ENCODE measurements at regions not wholly inside any gene's neighbourhood (a gene's known extent, or its start where the extent isn't known, plus 50 kb on each side); places are given as distances from the start of the nearest gene placed in this dataset.

GRCh38 chr6:104400844-104401243, 458.9 kb downstream of the HACE1 start:
- no peak for DNase-seq (ENCODE audit: extremely low spot score in 2 of 2)
- intact Hi-C loops (cut with DNase I): no loop called here
- Histone ChIP-seq H3K27ac (no peak overlapping the region), H3K4me3 (no peak overlapping the region), H3K4me1 (no peaks in the 10 kb centered on the region), H3K9me3 (no peaks in the 10 kb centered on the region), H3K36me3 (no peaks in the 10 kb centered on the region), H3K27me3 (no peaks in the 10 kb centered on the region)
- TF ChIP-seq CTCF (IDR thresholded peaks at IDR 0.05): no peak
- TF ChIP-seq POLR2A (IDR thresholded peaks at IDR 0.05): no peak
- no peak for TF ChIP-seq POLR2AphosphoS5 (IDR thresholded peaks at IDR 0.05; ENCODE audit: insufficient read depth in 1 of 2, low read depth in 1 of 2)

GRCh38 chr6:104396077-104396476, 463.6 kb downstream of the HACE1 start:
- Histone ChIP-seq H3K27ac (no peak overlapping the region), H3K4me3 (no peak overlapping the region), H3K36me3 (no peaks in the 10 kb centered on the region), H3K27me3 (no peaks in the 10 kb centered on the region), H3K9me3 (no peaks in the 10 kb centered on the region), H3K4me1 (no peaks in the 10 kb centered on the region)
- TF ChIP-seq POLR2A (IDR thresholded peaks at IDR 0.05) (no peak), POLR2AphosphoS5 (IDR thresholded peaks at IDR 0.05; ENCODE audit: insufficient read depth in 1 of 2, low read depth in 1 of 2) (no peak), CTCF (IDR thresholded peaks at IDR 0.05) (no peak)
- intact Hi-C loops (cut with DNase I): no loop called here
- no peak for DNase-seq (ENCODE audit: extremely low spot score in 2 of 2)

GRCh38 chr6:104381907-104382306, 477.8 kb downstream of the HACE1 start:
- H3K36me3 ChIP-seq: no peaks in the 10 kb centered on the region
- no peak for DNase-seq (ENCODE audit: extremely low spot score in 2 of 2)
- H3K4me3 ChIP-seq: no peak overlapping the region
- H3K27ac ChIP-seq: no peak overlapping the region
- intact Hi-C loops (cut with DNase I): no loop called here
- TF ChIP-seq POLR2A (IDR thresholded peaks at IDR 0.05) (no peak), POLR2AphosphoS5 (IDR thresholded peaks at IDR 0.05; ENCODE audit: insufficient read depth in 1 of 2, low read depth in 1 of 2) (no peak), CTCF (IDR thresholded peaks at IDR 0.05) (no peak)
- H3K27me3 ChIP-seq: no peaks in the 10 kb centered on the region
- H3K9me3 ChIP-seq: no peaks in the 10 kb centered on the region
- H3K4me1 ChIP-seq: no peaks in the 10 kb centered on the region

- no peak overlapping the region for H3K4me3 ChIP-seq
- TF ChIP-seq POLR2AphosphoS5 (IDR thresholded peaks at IDR 0.05; ENCODE audit: insufficient read depth in 1 of 2, low read depth in 1 of 2) (no peak), CTCF (IDR thresholded peaks at IDR 0.05) (no peak), POLR2A (IDR thresholded peaks at IDR 0.05) (no peak)
- intact Hi-C loops (cut with DNase I): no loop called here
- H3K9me3 ChIP-seq: no peaks in the 10 kb centered on the region
- no peaks in the 10 kb centered on the region for H3K27me3 ChIP-seq
- H3K4me1 ChIP-seq: no peaks in the 10 kb centered on the region
- DNase-seq (ENCODE audit: extremely low spot score in 2 of 2): no peak
- no peaks in the 10 kb centered on the region for H3K36me3 ChIP-seq
- no peak overlapping the region for H3K27ac ChIP-seq
Measured at GRCh38 chr6:104365451-104366234, 494.1 kb downstream of the HACE1 start.

- Histone ChIP-seq H3K27me3 (no peaks in the 10 kb centered on the region), H3K4me3 (no peak overlapping the region), H3K4me1 (no peaks in the 10 kb centered on the region), H3K36me3 (no peaks in the 10 kb centered on the region), H3K9me3 (no peaks in the 10 kb centered on the region), H3K27ac (no peak overlapping the region)
- intact Hi-C loops (cut with DNase I): no loop called here
- no peak for DNase-seq (ENCODE audit: extremely low spot score in 2 of 2)
- TF ChIP-seq CTCF (IDR thresholded peaks at IDR 0.05) (no peak), POLR2AphosphoS5 (IDR thresholded peaks at IDR 0.05; ENCODE audit: insufficient read depth in 1 of 2, low read depth in 1 of 2) (no peak), POLR2A (IDR thresholded peaks at IDR 0.05) (no peak)
Measured at GRCh38 chr6:104357928-104358327, 501.8 kb downstream of the HACE1 start.
